ENCODE measurements at regions not wholly inside any gene's neighbourhood (a gene's known extent, or its start where the extent isn't known, plus 50 kb on each side); places are given as distances from the start of the nearest gene placed in this dataset.

DNA sequence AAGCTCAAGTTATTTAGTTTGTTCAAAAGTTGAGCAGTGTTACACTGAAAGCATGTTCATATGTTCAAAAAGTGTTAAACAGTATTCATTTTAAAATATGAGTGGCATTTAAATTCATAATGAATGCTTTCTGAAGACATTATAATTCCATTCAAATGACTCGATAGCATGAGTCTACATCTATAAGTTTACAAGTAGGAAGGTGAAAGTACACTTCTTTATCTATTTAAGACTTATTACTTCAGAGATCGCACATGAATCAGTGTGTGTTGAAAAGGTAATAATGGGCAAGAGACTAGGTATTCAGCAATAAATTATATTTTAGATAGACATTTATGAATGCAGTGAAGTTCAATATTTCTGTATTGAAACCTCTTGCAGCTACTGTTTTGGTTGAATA lies 456.1 kb downstream of the GRXCR1 start:
- no peak for TF ChIP-seq POLR2AphosphoS5 (IDR thresholded peaks at IDR 0.05)
- TF ChIP-seq, protein P1, sequence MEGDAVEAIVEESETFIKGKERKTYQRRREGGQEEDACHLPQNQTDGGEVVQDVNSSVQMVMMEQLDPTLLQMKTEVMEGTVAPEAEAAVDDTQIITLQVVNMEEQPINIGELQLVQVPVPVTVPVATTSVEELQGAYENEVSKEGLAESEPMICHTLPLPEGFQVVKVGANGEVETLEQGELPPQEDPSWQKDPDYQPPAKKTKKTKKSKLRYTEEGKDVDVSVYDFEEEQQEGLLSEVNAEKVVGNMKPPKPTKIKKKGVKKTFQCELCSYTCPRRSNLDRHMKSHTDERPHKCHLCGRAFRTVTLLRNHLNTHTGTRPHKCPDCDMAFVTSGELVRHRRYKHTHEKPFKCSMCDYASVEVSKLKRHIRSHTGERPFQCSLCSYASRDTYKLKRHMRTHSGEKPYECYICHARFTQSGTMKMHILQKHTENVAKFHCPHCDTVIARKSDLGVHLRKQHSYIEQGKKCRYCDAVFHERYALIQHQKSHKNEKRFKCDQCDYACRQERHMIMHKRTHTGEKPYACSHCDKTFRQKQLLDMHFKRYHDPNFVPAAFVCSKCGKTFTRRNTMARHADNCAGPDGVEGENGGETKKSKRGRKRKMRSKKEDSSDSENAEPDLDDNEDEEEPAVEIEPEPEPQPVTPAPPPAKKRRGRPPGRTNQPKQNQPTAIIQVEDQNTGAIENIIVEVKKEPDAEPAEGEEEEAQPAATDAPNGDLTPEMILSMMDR (IDR thresholded peaks at IDR 0.05 in 8 of 11, conservative IDR thresholded peaks at IDR 0.05 in 3 of 11), result no peak
